ENCODE measurements at regions not wholly inside any gene's neighbourhood (a gene's known extent, or its start where the extent isn't known, plus 50 kb on each side); places are given as distances from the start of the nearest gene placed in this dataset.

- Histone ChIP-seq H3K9ac (ENCODE audit: low read depth in 1 of 2, low read length in 2 of 2) (no peak overlapping the region), H3K9me3 (ENCODE audit: control insufficient read depth in 4 of 4, low read length in 3 of 4) (no peaks in the 10 kb centered on the region), H3K4me1 (ENCODE audit: control insufficient read depth in 4 of 4, insufficient read depth in 4 of 4, low read length in 3 of 4) (no peaks in the 10 kb centered on the region), H3K27ac (ENCODE audit: low read depth in 1 of 2, low read length in 2 of 2) (no peak overlapping the region), H3K36me3 (ENCODE audit: control insufficient read depth in 4 of 4, insufficient read depth in 3 of 4, low read depth in 1 of 4, low read length in 3 of 4) (no peaks in the 10 kb centered on the region), H3K4me3 (ENCODE audit: low read depth in 1 of 3, low read length in 3 of 3) (no peak overlapping the region), H3K27me3 (ENCODE audit: control insufficient read depth in 4 of 4, insufficient read depth in 4 of 4, low read length in 3 of 4) (no peaks in the 10 kb centered on the region)
- DNase-seq (ENCODE audit: low spot score): no peak
- TF ChIP-seq JUND (IDR thresholded peaks at IDR 0.05): no peak
- TF ChIP-seq ZBTB33 (IDR thresholded peaks at IDR 0.05): no peak
- no peak for TF ChIP-seq SP1 (IDR thresholded peaks at IDR 0.05)
- no peak for TF ChIP-seq YY1 (IDR thresholded peaks at IDR 0.05)
- no peak for TF ChIP-seq REST (IDR thresholded peaks at IDR 0.05)
- no peak for TF ChIP-seq NR2F2 (IDR thresholded peaks at IDR 0.05)
- 97% methylated on average over 2 of the region's 2 CpGs for WGBS
These were observed 326.9 kb upstream of the GULP1 start for GRCh38 chr2:187964746-187965145.

- H3K36me3 ChIP-seq (ENCODE audit: control insufficient read depth in 4 of 4, insufficient read depth in 3 of 4, low read depth in 1 of 4, low read length in 3 of 4): no peaks in the 10 kb centered on the region
- H3K27ac ChIP-seq (ENCODE audit: low read depth in 1 of 2, low read length in 2 of 2): no peak overlapping the region
- no peaks in the 10 kb centered on the region for H3K27me3 ChIP-seq (ENCODE audit: control insufficient read depth in 4 of 4, insufficient read depth in 4 of 4, low read length in 3 of 4)
- no peak overlapping the region for H3K4me3 ChIP-seq (ENCODE audit: low read depth in 1 of 3, low read length in 3 of 3)
- WGBS: 38% methylated on average over 1 of the region's 1 CpG
- H3K4me1 ChIP-seq (ENCODE audit: control insufficient read depth in 4 of 4, insufficient read depth in 4 of 4, low read length in 3 of 4): no peaks in the 10 kb centered on the region
- TF ChIP-seq ZBTB33 (IDR thresholded peaks at IDR 0.05): no peak
- TF ChIP-seq JUND (IDR thresholded peaks at IDR 0.05): no peak
- no peak for TF ChIP-seq TAF1 (conservative IDR thresholded peaks at IDR 0.05)
- TF ChIP-seq MAX (IDR thresholded peaks at IDR 0.05): no peak
- TF ChIP-seq RXRA (IDR thresholded peaks at IDR 0.05): no peak
- no peak for TF ChIP-seq RAD21 (IDR thresholded peaks at IDR 0.05)
- TF ChIP-seq ATF3 (IDR thresholded peaks at IDR 0.05): no peak
- TF ChIP-seq REST (IDR thresholded peaks at IDR 0.05): no peak
- TF ChIP-seq SP1 (IDR thresholded peaks at IDR 0.05): no peak
- TF ChIP-seq NR2F2 (IDR thresholded peaks at IDR 0.05): no peak
- no peak for TF ChIP-seq CTCF (IDR thresholded peaks at IDR 0.05; ENCODE audit: low read depth, low read length, missing input control)
- TF ChIP-seq GABPA (IDR thresholded peaks at IDR 0.05 in 1 of 2, conservative IDR thresholded peaks at IDR 0.05 in 1 of 2): no peak
- TF ChIP-seq YY1 (IDR thresholded peaks at IDR 0.05): no peak
- TF ChIP-seq EGR1 (IDR thresholded peaks at IDR 0.05; ENCODE audit: low read depth in 2 of 2): no peak
- no peak for TF ChIP-seq HNF4A (conservative IDR thresholded peaks at IDR 0.05)
- DNase-seq (ENCODE audit: low spot score): no peak
- H3K9me3 ChIP-seq (ENCODE audit: control insufficient read depth in 4 of 4, low read length in 3 of 4): no peaks in the 10 kb centered on the region
- H3K9ac ChIP-seq (ENCODE audit: low read depth in 1 of 2, low read length in 2 of 2): no peak overlapping the region
These were observed 324.8 kb upstream of the GULP1 start for GRCh38 chr2:187966924-187967323.

Measured in liver (tissue), 8 donors.